ENCODE measurements at regions not wholly inside any gene's neighbourhood (a gene's known extent, or its start where the extent isn't known, plus 50 kb on each side); places are given as distances from the start of the nearest gene placed in this dataset.

DNA sequence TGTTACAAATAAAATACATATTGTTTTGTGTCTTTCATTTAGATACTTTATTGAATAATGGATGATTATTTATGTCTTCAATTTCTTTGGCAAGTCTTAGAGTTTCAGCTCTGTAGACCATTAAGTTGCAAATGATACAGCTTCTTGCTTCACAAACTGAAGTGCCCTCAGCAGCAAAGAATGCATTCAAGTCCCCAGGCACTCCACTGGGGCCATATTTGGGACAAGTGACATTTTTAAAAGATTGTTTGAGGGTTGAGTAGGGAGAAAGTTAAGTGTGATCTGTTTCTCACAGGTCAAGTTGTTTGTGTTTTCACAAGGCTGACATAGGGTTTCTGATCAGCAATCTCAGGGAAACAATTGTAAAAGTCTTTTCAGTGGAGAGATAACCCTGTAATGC lies 400.7 kb downstream of the PLA2G4A start:
- TF ChIP-seq CTCF (IDR thresholded peaks at IDR 0.05) = no peak
- no peak for TF ChIP-seq POLR2A (IDR thresholded peaks at IDR 0.05)
